ENCODE measurements at regions not wholly inside any gene's neighbourhood (a gene's known extent, or its start where the extent isn't known, plus 50 kb on each side); places are given as distances from the start of the nearest gene placed in this dataset.

- no peak for DNase-seq (ENCODE audit: low read depth in 1 of 2, low spot score in 1 of 2)
- no peak for TF ChIP-seq CTCF (IDR thresholded peaks at IDR 0.05; ENCODE audit: insufficient read depth, low read length)
- TF ChIP-seq REST (IDR thresholded peaks at IDR 0.05; ENCODE audit: insufficient replicate concordance, low read depth): no peak
- Histone ChIP-seq H3K27me3 (ENCODE audit: insufficient read depth, poor library complexity, severe bottlenecking) (peaks cover 6% of the 10 kb centered on the region), H3K4me3 (replicated peaks; ENCODE audit: insufficient read depth, low read length) (no peak overlapping the region), H3K27ac (replicated peaks) (no peak overlapping the region)
Observed at GRCh38 chr11:131309776-131310175, 60.6 kb upstream of the NTM start.

GRCh38 chr11:131311776-131312514 lies 58.5 kb upstream of the NTM start:
- DNase-seq (ENCODE audit: low read depth in 1 of 2, low spot score in 1 of 2): no peak
- no peak overlapping the region for H3K4me3 ChIP-seq (replicated peaks; ENCODE audit: insufficient read depth, low read length)
- TF ChIP-seq POLR2AphosphoS5 (IDR thresholded peaks at IDR 0.05; ENCODE audit: low read depth) (no peak), REST (IDR thresholded peaks at IDR 0.05; ENCODE audit: insufficient replicate concordance, low read depth) (no peak), CTCF (IDR thresholded peaks at IDR 0.05; ENCODE audit: insufficient read depth, low read length) (no peak), GABPA (IDR thresholded peaks at IDR 0.05; ENCODE audit: low read depth) (no peak), SPI1 (IDR thresholded peaks at IDR 0.05; ENCODE audit: borderline replicate concordance, low read depth) (no peak)
- no peak overlapping the region for H3K27ac ChIP-seq (replicated peaks)
- H3K27me3 ChIP-seq (ENCODE audit: insufficient read depth, poor library complexity, severe bottlenecking): peaks cover 6% of the 10 kb centered on the region

Measured in HL-60 (cell line).